CD14-positive monocyte (primary cell): ENCODE measurements at regions not wholly inside any gene's neighbourhood (a gene's known extent, or its start where the extent isn't known, plus 50 kb on each side); places are given as distances from the start of the nearest gene placed in this dataset.
A peak's percentile ranks its signal among the peaks of the same experiment; 100 is the strongest.

Experiments used
- DNase-seq, 3 donors: peaks; one replicate each; pipeline ENCODE4 v3.0.0-alpha.2; 2011 to 2022
- H2AFZ ChIP-seq: 2 replicates; pipeline ENCODE4 v1.6.0; 2012; ENCODE audit warnings: mild to moderate bottlenecking, low read depth, low read length, inconsistent platforms; ENCODE audit not compliant: insufficient read depth, poor library complexity, severe bottlenecking
- H3K27ac ChIP-seq, 2 donors: 1 replicate in 1 of 2; 2 replicates in 1 of 2; pipeline ENCODE4 v1.5.1; 2012 to 2013; ENCODE audit warnings: low read length in 2 of 2, control low read depth in 1 of 2, inconsistent platforms in 1 of 2, low read depth in 1 of 2, mild to moderate bottlenecking in 1 of 2
- H3K27me3 ChIP-seq, 2 donors: one replicate each; pipeline versions ENCODE4 v1.6.0 to v1.6.1; 2011 to 2013; ENCODE audit warnings: low read length in 2 of 2; ENCODE audit not compliant: control insufficient read depth in 2 of 2, insufficient read depth in 2 of 2
- H3K36me3 ChIP-seq, 2 donors: replicated peaks in 1 of 2; 1 replicate in 1 of 2; 2 replicates in 1 of 2; pipeline versions ENCODE4 v1.5.1 to v1.6.1; 2012 to 2013; ENCODE audit warnings: low read length in 2 of 2, control low read depth in 1 of 2, inconsistent platforms in 1 of 2, mild to moderate bottlenecking in 1 of 2; ENCODE audit not compliant: insufficient read depth in 2 of 2, control insufficient read depth in 1 of 2
- H3K4me1 ChIP-seq, 2 donors: 1 replicate in 1 of 2; 2 replicates in 1 of 2; pipeline versions ENCODE4 v1.5.1 to v1.6.1; 2012 to 2013; ENCODE audit warnings: low read length in 2 of 2, control low read depth in 1 of 2, inconsistent platforms in 1 of 2, mild to moderate bottlenecking in 1 of 2, moderate library complexity in 1 of 2; ENCODE audit not compliant: insufficient read depth in 2 of 2, control insufficient read depth in 1 of 2
- H3K4me2 ChIP-seq: replicated peaks from 2 replicates; pipeline ENCODE3; 2012; ENCODE audit warnings: low read length, moderate library complexity, mild to moderate bottlenecking; ENCODE audit not compliant: poor library complexity, severe bottlenecking; ENCODE audit errors: extremely low read depth
- H3K4me3 ChIP-seq, 3 experiments: fragments of 200-600 bp in 1 of 3; sonication (generic) in 1 of 3; replicated peaks in 1 of 3; 1 replicate in 2 of 3; 2 replicates in 1 of 3; pipeline ENCODE4 v1.5.1; 2011 to 2013; ENCODE audit warnings: low read length in 3 of 3, mild to moderate bottlenecking in 3 of 3, control low read depth in 2 of 3, low read depth in 2 of 3, inconsistent platforms in 1 of 3, moderate library complexity in 1 of 3
- H3K79me2 ChIP-seq: 2 replicates; pipeline ENCODE4 v1.6.0; 2012; ENCODE audit warnings: mild to moderate bottlenecking, control low read depth, inconsistent platforms, low read length, moderate library complexity; ENCODE audit not compliant: insufficient read depth
- H3K9ac ChIP-seq: 2 replicates; pipeline ENCODE4 v1.6.0; 2017; ENCODE audit warnings: low read length, mild to moderate bottlenecking; ENCODE audit not compliant: insufficient read depth, poor library complexity, severe bottlenecking
- H3K9me3 ChIP-seq, 2 donors: replicated peaks in 1 of 2; 1 replicate in 1 of 2; 2 replicates in 1 of 2; pipeline versions ENCODE4 v1.5.1 to v1.6.1; 2012 to 2013; ENCODE audit warnings: low read length in 2 of 2, control low read depth in 1 of 2; ENCODE audit not compliant: control insufficient read depth in 1 of 2, insufficient read depth in 1 of 2
- H4K20me1 ChIP-seq: 2 replicates; pipeline ENCODE4 v1.6.0; 2012; ENCODE audit warnings: mild to moderate bottlenecking, low read length, control low read depth, moderate library complexity; ENCODE audit not compliant: insufficient read depth
- H3K27ac Mint-ChIP-seq, 7 donors: one replicate each; pipeline ENCODE4 v1.8.0; 2020; ENCODE audit warnings: mild to moderate bottlenecking in 7 of 7, mixed read lengths in 7 of 7, moderate library complexity in 6 of 7, inconsistent platforms in 2 of 7
- H3K27me3 Mint-ChIP-seq, 3 donors: one replicate each; pipeline ENCODE4 v1.8.0; 2021 to 2022; ENCODE audit warnings: low read depth in 3 of 3, mild to moderate bottlenecking in 3 of 3, mixed read lengths in 3 of 3, moderate library complexity in 3 of 3, inconsistent platforms in 1 of 3
- H3K36me3 Mint-ChIP-seq, 2 donors: one replicate each; pipeline ENCODE4 v1.8.0; 2020; ENCODE audit warnings: mixed read lengths in 2 of 2, inconsistent platforms in 1 of 2, mild to moderate bottlenecking in 1 of 2
- H3K4me1 Mint-ChIP-seq: one replicate; pipeline ENCODE4 v1.8.0; 2020; ENCODE audit warnings: mild to moderate bottlenecking, mixed read lengths
- H3K4me3 Mint-ChIP-seq, 2 donors: one replicate each; pipeline ENCODE4 v1.8.0; 2020; ENCODE audit warnings: mild to moderate bottlenecking in 2 of 2, mixed read lengths in 2 of 2, moderate library complexity in 1 of 2
- H3K9me3 Mint-ChIP-seq, 7 donors: one replicate each; pipeline ENCODE4 v1.8.0; 2020 to 2022; ENCODE audit warnings: mixed read lengths in 7 of 7, mild to moderate bottlenecking in 6 of 7, moderate library complexity in 6 of 7, inconsistent platforms in 2 of 7
- CTCF ChIP-seq: fragments of 200-600 bp; IDR thresholded peaks from one replicate; pipeline ENCODE4 v1.8.0; 2022; ENCODE audit warnings: antibody characterized with exemption, mild to moderate bottlenecking
- WGBS: methylation state at CpG from one replicate; pipeline ENCODE4 v1.1.5; 2013; ENCODE audit warnings: missing lambda C conversion rate; ENCODE audit not compliant: insufficient coverage; 5-methylcytosine and 5-hydroxymethylcytosine counted together
- intact Hi-C, 2 donors: fragments of 100-400 bp; cut with micrococcal nuclease; formaldehyde crosslinking; loops; one replicate each; pipeline versions ENCODE4 v1.15.0 to v1.15.1; 2023

GRCh38 chr3:159839561-159840379 lies 148.9 kb upstream of the IL12A start, which contains the start of gene SCHIP1:
SCHIP1 (plus strand) TSS chr3:159839861.
- peak within 1 kb of the TSS; percentile 83 to 91 for H3K4me3 Mint-ChIP-seq
- Histone ChIP-seq H3K9ac (peak within 1 kb of the TSS; percentile 61), H2AFZ (peak within 1 kb of the TSS; percentile 88), H3K4me3 (peak within 1 kb of the TSS; percentile 40 to 87 (median 78)), H3K4me1 (peaks cover 23 to 29% of the 10 kb centered on the region in 2 donors), H3K4me2 (peak within 1 kb of the TSS; percentile 85), H3K36me3 (no peaks in the 10 kb centered on the region), H3K27ac (peak within 1 kb of the TSS in 1 of 2 donors; percentile 41), H4K20me1 (no peaks in the 10 kb centered on the region), H3K9me3 (no peaks in the 10 kb centered on the region), H3K27me3 (no peaks in the 10 kb centered on the region), H3K79me2 (no peaks in the 10 kb centered on the region)
- DNase-seq, result peak in 1 of 3 donors; percentile 8
- 23% methylated on average over 26 of the region's 30 CpGs for WGBS
- no peaks in the 10 kb centered on the region for H3K9me3 Mint-ChIP-seq
- intact Hi-C loops, result no loop called here
- H3K36me3 Mint-ChIP-seq, result no peaks in the 10 kb centered on the region
- peak within 1 kb of the TSS in 2 of 7 donors; percentile 15 to 18 for H3K27ac Mint-ChIP-seq
- H3K27me3 Mint-ChIP-seq, result peaks cover 0 to 2% (median 0%) of the 10 kb centered on the region in 3 donors
- peaks cover 37% of the 10 kb centered on the region for H3K4me1 Mint-ChIP-seq
- TF ChIP-seq CTCF, result no peak

DNA sequence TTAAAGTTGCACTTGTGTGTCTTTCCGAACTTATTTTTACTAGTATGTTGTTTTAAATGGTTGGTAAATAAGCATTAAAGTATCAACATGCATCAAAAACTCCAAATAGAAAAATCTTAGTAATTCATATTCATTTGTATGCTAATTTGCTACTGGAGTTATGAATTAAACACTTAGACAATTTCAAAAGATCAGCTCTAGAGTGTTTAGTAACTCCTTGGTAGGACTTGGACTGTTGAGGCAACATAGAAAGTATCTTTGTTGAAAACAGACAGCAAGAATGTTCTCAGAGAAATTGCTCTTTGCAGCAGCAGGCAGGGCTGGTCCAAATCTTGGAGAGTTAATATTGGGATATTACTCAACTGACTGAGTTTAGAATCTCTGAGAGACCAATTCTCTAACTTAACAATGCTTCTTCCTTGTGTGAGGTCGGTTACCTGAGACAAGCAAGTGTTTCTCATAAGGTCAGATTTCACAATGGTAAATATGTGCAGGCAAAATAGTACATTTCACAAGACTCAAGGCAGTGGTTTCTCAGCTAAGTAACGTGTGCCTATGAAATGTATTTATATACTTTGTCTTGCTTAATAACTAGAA lies 147.8 kb upstream of the IL12A start:
- H3K27me3 Mint-ChIP-seq, result peaks cover 0 to 2% (median 0%) of the 10 kb centered on the region in 3 donors

More for the DNA sequence above, 147.8 kb upstream of the IL12A start:
- Mint-ChIP-seq H3K36me3 (no peaks in the 10 kb centered on the region), H3K27ac (no peak overlapping the region), H3K4me1 (peaks cover 45% of the 10 kb centered on the region), H3K4me3 (no peak overlapping the region), H3K9me3 (no peaks in the 10 kb centered on the region)
- TF ChIP-seq CTCF, result no peak
- Histone ChIP-seq H3K36me3 (no peaks in the 10 kb centered on the region), H4K20me1 (no peaks in the 10 kb centered on the region), H3K9ac (no peak overlapping the region), H3K79me2 (peaks cover 3% of the 10 kb centered on the region), H3K9me3 (no peaks in the 10 kb centered on the region), H3K27me3 (no peaks in the 10 kb centered on the region), H3K27ac (no peak overlapping the region), H3K4me2 (peak overlapping the region; percentile 85), H3K4me3 (peak overlapping the region in 1 of 3 experiments; percentile 78), H2AFZ (no peak overlapping the region), H3K4me1 (peaks cover 25 to 29% of the 10 kb centered on the region in 2 donors)
- intact Hi-C loops, result no loop called here
- no CpG with 5 or more reads among the region's 3 CpGs for WGBS
- peak in 1 of 3 donors; percentile 14 for DNase-seq
